ENCODE measurements at regions not wholly inside any gene's neighbourhood (a gene's known extent, or its start where the extent isn't known, plus 50 kb on each side); places are given as distances from the start of the nearest gene placed in this dataset.

DNA sequence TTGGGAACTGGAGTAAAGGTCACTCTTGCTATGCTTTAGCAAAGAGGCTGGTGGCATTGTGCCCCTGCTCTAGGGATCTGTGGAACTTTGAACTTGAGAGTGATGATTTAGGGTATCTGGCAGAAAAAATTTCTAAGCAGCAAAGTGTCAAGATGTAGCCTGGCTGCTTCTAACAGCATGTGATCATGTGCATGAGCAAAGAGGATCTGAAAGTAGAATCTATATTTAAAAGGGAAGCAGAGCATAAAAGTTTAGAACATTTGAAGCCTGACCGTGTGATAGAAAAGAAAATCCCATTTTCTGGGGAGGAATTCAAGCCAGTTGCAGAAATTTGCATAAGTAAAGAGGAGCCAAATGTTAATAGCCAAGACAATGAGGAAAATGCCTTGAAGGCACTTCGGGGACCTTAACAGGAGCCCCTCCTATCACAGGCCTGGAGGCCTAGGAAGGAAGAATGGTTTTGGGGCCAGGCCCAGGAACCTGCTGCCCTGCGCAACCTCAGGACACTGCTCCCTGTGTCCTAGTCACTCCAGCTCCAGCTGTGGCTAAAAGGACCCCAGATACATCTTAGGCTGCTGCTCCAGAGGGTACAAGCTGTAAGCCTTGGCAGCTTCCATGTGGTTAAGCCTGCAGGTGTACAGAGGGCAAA, 212.2 kb upstream of the LINGO1 start:
- Histone ChIP-seq H3K27me3 (no peaks in the 10 kb centered on the region), H3K4me1 (peaks cover 8 to 16% of the 10 kb centered on the region in 2 donors), H3K36me3 (no peaks in the 10 kb centered on the region), H3K9me3 (no peaks in the 10 kb centered on the region), H3K27ac (no peak overlapping the region), H3K4me3 (replicated peaks in 1 of 3) (no peak overlapping the region)
- DNase-seq, result no peak
- no peak for TF ChIP-seq POLR2A (IDR thresholded peaks at IDR 0.05)
- TF ChIP-seq, protein P1, sequence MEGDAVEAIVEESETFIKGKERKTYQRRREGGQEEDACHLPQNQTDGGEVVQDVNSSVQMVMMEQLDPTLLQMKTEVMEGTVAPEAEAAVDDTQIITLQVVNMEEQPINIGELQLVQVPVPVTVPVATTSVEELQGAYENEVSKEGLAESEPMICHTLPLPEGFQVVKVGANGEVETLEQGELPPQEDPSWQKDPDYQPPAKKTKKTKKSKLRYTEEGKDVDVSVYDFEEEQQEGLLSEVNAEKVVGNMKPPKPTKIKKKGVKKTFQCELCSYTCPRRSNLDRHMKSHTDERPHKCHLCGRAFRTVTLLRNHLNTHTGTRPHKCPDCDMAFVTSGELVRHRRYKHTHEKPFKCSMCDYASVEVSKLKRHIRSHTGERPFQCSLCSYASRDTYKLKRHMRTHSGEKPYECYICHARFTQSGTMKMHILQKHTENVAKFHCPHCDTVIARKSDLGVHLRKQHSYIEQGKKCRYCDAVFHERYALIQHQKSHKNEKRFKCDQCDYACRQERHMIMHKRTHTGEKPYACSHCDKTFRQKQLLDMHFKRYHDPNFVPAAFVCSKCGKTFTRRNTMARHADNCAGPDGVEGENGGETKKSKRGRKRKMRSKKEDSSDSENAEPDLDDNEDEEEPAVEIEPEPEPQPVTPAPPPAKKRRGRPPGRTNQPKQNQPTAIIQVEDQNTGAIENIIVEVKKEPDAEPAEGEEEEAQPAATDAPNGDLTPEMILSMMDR (IDR thresholded peaks at IDR 0.05), result no peak
- intact Hi-C loops (cut with DNase I), result no loop called here
- WGBS, 2 donors, result 93 to 94% methylated on average over 3 of the region's 3 CpGs

DNA sequence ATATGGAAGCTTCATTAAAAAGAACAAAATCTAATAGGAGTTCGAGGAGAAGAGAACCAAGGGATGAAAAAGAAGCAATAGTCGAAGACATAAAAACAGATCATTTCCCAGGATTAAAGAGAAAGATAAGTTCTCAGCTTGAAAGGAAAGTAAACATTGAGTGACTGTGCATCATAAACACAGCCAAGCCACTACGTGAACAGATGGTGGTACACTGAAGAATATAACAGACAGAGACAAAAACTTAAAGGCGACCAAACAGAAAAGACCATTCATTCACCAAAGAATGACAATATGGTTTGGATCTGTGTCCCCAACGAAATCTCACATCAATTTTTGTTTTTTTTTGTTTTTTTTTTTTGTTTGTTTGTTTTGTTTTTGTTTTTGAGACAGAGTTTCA, 210.8 kb upstream of the LINGO1 start:
- 69 to 72% methylated on average over 5 of the region's 5 CpGs for WGBS, 2 donors
- no peaks in the 10 kb centered on the region for H3K36me3 ChIP-seq
- TF ChIP-seq, protein P1 (IDR thresholded peaks at IDR 0.05), result no peak
- peaks cover 8 to 16% of the 10 kb centered on the region in 2 donors for H3K4me1 ChIP-seq
- DNase-seq, result no peak
- H3K4me3 ChIP-seq (replicated peaks in 1 of 3), result no peak overlapping the region
- intact Hi-C loops (cut with DNase I), result no loop called here
- H3K9me3 ChIP-seq, result no peaks in the 10 kb centered on the region
- H3K27me3 ChIP-seq, result no peaks in the 10 kb centered on the region
- H3K27ac ChIP-seq, result no peak overlapping the region

DNA sequence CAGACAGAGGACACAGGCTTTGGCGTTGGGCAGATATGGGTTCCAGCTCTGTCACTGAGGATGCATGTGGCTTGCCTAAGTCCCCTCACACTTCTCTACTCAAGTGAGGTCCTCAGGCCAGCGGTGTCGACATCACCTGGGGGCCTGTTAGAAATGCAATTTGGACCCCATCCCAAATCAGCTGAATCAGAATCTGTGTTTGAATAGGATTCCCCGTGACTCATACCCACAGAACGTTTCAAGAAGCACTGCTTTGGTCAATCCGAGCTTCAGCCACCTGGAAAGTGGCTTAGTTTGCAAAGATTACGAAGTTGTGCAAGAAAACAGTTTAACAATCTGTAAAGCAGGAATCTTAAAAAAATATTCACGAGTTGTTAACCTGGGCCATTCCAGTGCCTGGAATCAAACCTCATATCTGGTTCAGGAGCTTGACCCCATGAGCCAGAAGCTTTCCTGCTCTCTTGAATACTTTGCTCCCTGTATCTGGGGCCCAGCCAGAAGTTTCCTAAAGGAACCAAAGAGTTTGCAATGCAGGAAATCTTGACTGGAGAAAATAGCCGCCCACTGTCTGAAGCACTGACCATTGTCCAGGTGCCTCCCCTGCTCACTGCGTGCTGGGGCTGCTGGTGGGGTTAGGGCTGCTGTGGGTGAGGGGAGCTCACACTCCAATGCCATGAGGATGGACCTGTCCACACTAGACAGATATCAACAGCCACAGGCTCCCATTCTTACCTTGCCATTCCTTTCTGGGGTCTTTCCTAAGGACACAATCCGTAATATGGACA, 208.5 kb upstream of the LINGO1 start:
- H3K9me3 ChIP-seq, result no peaks in the 10 kb centered on the region
- DNase-seq, result peak; percentile 74
- H3K4me1 ChIP-seq, result peaks cover 8 to 16% of the 10 kb centered on the region in 2 donors
- 32 to 37% methylated on average over 9 to 11 of the region's 11 CpGs for WGBS, 2 donors
- peak overlapping the region; percentile 6 to 61 (median 43) for H3K27ac ChIP-seq
- no peaks in the 10 kb centered on the region for H3K36me3 ChIP-seq
- TF ChIP-seq, protein P1 (IDR thresholded peaks at IDR 0.05), result no peak
- TF ChIP-seq POLR2A (IDR thresholded peaks at IDR 0.05), result no peak
- H3K4me3 ChIP-seq (replicated peaks in 1 of 3), result no peak overlapping the region
- intact Hi-C loops (cut with DNase I), result no loop called here
- no peaks in the 10 kb centered on the region for H3K27me3 ChIP-seq

DNA sequence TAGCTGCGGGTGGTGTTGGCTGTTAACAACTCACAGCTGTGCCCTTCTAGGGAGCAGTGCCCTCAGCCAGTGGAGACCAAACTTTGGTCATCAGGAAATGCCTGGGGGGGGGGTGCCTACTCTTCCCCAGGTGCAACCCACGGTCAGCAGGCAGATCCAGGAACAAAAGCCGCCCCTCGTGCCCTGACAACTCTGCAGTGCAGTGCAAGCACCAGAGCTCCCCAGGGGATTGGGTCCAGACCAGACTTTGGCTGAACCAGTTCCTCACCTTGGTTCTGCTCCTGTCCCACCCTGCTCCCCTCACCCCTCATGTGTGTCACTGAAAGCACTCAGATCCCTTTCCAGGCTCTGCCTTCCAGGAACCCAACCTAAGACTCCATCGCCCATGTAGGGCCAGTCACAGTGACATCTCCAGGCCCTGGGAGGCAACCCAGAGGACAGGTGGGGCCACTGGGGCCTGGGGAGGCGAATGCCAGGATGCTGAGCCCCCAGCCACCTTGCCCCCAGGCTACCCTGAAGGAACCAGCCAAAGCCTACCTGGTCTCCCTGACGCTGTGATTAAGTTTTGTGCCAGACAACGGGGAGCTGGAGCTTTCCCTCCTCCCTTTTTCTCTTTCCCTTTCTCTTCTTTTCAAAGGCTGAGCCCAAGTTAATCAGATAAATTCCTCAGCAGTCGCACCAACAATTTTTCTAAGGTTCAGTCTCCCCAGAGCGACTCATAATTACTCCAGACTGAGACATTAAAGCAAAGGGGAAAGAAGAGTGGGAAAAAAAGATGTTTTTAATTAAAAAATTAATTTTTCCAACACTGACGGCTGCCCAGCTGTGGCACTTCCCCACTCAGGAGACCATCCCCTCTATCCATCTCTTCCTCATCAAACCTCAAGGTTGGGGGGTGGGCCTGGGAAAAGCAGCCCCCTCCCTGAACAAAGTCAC, 207.5 kb upstream of the LINGO1 start:
- Histone ChIP-seq H3K36me3 (no peaks in the 10 kb centered on the region), H3K9me3 (no peaks in the 10 kb centered on the region), H3K4me3 (replicated peaks in 1 of 3) (no peak overlapping the region), H3K27ac (peak overlapping the region in 2 of 3 donors; percentile 17 to 30), H3K4me1 (peaks cover 8 to 16% of the 10 kb centered on the region in 2 donors), H3K27me3 (no peaks in the 10 kb centered on the region)
- DNase-seq, result no peak
- 76 to 81% methylated on average over 11 of the region's 11 CpGs for WGBS, 2 donors
- intact Hi-C loops (cut with DNase I), result no loop called here
- TF ChIP-seq POLR2A (IDR thresholded peaks at IDR 0.05), result no peak
- TF ChIP-seq, protein P1 (IDR thresholded peaks at IDR 0.05), result no peak

All from thyroid gland (tissue), 4 donors.